ENCODE measurements at regions not wholly inside any gene's neighbourhood (a gene's known extent, or its start where the extent isn't known, plus 50 kb on each side); places are given as distances from the start of the nearest gene placed in this dataset.
A peak's percentile ranks its signal among the peaks of the same experiment; 100 is the strongest.
"Not testable (repeated sequence)": the region's sequence is repeated elsewhere in the genome, so short reads cannot be mapped to it uniquely, and the experiment has no call there.

- DNase-seq (ENCODE audit: low read depth in 2 of 2), result no peak
Measured at GRCh38 chr18:1541478-1541877, 636.8 kb downstream of the ADCYAP1 start.

DNA sequence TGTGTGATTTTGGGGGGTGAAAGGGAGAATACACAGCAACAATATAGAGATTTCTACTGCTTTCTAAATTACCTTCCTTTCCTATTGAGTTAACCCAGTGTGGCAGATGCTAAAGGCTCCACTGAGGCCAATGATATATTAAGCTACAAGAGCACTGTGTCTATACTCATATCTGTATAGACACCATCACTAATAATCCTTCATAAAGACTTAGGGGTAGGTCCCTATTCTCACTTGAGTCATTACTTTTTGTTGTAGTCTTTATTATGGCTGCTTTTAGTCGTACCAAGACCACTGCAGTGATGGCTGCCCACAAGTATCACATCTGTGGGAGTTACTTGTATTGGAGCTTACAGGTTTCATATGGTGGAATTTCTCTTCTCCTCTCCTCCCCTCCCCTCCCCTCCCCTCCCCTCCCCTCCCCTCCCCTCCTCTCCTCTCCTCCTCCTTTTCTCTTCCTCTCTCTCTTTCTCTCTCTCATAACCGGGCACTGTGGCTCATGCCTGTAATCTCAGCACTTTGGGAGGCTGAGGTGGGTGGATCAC is 637.6 kb downstream of the ADCYAP1 start:
- DNase-seq (ENCODE audit: low read depth in 2 of 2), result no peak

- DNase-seq (ENCODE audit: low read depth in 2 of 2), result no peak
Measured at GRCh38 chr18:1544016-1544415, 639.3 kb downstream of the ADCYAP1 start.

- not testable (repeated sequence) for DNase-seq (ENCODE audit: low read depth in 2 of 2)
Measured at GRCh38 chr18:1557711-1558110, 653.0 kb downstream of the ADCYAP1 start.

- DNase-seq (ENCODE audit: low read depth in 2 of 2), result no peak
Measured at GRCh38 chr18:1559563-1559962, 654.9 kb downstream of the ADCYAP1 start.

- DNase-seq (ENCODE audit: low read depth in 2 of 2), result no peak
Measured at GRCh38 chr18:1564793-1565192, 660.1 kb downstream of the ADCYAP1 start.

GRCh38 chr18:1571206-1571605 is 666.5 kb downstream of the ADCYAP1 start:
- no peak for DNase-seq (ENCODE audit: low read depth in 2 of 2)

- DNase-seq (ENCODE audit: low read depth in 2 of 2), result no peak
Measured at GRCh38 chr18:1573732-1574131, 669.1 kb downstream of the ADCYAP1 start.

DNA sequence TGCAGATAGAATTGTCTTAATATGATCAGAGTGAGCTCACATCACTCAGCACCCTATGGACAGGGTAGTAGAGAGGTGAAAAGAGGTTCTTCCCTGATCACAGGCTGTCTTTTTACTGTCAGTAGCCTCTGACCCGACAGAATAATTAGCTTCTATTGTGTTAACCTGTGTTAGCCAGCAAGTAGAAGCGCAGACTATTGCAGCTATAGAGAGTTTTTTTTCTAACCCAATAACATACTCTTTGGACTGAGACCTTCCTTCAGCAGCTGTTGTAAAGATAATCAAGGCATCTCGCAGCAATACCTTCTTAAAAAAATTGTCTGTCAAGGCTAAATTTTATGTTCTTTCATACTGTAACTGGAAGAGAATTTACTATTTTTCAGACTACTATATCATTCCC is 670.4 kb downstream of the ADCYAP1 start:
- no peak for DNase-seq (ENCODE audit: low read depth in 2 of 2)

- no peak for DNase-seq (ENCODE audit: low read depth in 2 of 2)
Measured at GRCh38 chr18:1578505-1578904, 673.8 kb downstream of the ADCYAP1 start.

- no peak for DNase-seq (ENCODE audit: low read depth in 2 of 2)
Measured at GRCh38 chr18:1581581-1581980, 676.9 kb downstream of the ADCYAP1 start.

DNA sequence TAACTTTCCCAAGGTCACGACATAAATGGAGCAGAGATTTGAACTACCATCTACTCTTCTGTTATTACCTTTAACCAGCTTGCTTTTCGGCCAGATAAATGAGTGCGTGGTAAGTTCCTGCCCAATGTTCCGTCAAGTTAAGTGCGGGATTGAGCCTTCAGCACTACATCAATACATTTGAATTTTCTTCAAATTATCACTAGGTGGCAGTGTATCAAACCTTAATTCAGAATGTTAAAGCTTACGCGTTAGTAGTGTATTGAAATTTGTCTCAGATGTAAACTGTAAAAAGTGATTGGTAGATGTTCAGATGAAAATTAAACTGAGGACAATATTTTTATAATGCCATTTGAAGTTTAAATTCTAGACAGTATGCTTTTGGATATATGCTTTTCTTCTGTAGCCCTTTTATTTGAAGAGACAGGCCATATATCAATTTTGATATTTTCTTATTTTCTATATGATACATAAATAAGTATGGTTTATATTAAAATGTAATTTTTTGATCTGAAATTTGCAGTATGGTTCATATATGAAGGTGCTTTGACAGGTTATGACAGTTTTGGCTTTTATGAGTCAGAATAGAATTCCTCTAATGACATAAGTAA is 681.3 kb downstream of the ADCYAP1 start:
- peak; percentile 32 to 35 for DNase-seq (ENCODE audit: low read depth in 2 of 2)

DNA sequence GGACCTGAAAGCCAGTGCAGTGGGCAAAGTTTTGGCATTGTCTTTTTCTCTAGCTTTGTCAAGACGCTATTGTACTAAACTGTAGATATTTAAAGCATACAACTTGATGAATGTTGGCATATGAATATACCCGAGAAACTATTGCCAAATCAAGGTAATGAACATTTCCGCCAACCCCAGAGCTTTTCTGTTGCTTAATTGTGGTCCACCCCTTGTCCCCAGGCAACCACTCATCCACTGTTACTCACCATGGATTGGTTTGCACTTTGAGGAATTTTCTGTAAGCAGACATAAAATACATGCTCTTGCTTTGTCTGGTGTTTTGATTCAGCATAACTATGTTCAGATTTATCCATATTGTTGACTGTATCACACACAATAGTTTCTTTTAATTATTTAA is 688.4 kb downstream of the ADCYAP1 start:
- DNase-seq (ENCODE audit: low read depth in 2 of 2), result no peak

DNA sequence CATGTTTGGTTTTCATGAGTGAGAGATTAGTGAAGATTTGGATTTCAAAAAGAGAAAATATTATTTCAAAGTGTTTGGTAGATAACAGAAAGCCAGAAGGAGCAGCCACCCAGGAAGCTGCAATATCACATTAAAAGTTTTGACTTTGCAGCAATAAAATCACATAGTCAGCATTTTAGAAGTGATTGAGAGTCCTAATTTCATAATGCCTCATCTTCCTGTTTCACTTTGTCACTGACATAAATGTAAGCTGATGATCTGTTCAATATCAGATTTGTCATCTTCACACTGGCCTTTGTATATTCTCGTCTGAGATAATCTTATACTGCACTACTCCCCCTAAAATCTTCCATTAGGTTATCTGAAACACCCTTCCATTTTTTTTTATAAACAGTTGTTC is 690.5 kb downstream of the ADCYAP1 start:
- no peak for DNase-seq (ENCODE audit: low read depth in 2 of 2)

DNA sequence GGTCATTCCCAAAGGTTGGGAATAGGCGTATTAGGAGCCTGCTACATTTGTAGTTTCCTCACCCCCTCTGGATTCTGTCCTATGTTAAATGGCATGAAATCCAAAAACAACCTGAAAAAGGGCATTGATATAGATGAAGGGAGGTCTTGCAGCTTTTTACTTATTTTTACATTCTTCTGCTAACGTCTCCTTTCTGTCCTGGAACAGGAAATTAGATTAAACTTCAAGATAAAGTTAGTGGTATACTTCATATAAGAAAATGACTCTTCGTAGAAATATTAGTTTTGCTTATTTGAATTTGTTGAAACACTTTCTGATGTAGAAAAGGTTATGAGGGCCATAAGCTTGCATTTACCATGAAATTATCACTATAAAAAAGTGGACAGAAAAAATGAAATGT is 694.5 kb downstream of the ADCYAP1 start:
- no peak for DNase-seq (ENCODE audit: low read depth in 2 of 2)

GRCh38 chr18:1604751-1605150 is 700.1 kb downstream of the ADCYAP1 start:
- no peak for DNase-seq (ENCODE audit: low read depth in 2 of 2)

- no peak for DNase-seq (ENCODE audit: low read depth in 2 of 2)
Measured at GRCh38 chr18:1618364-1618763, 713.7 kb downstream of the ADCYAP1 start.

GRCh38 chr18:1619507-1619906 is 714.8 kb downstream of the ADCYAP1 start:
- DNase-seq (ENCODE audit: low read depth in 2 of 2), result no peak

GRCh38 chr18:1624612-1625011 is 719.9 kb downstream of the ADCYAP1 start:
- no peak for DNase-seq (ENCODE audit: low read depth in 2 of 2)

GRCh38 chr18:1627494-1627893 is 722.8 kb downstream of the ADCYAP1 start:
- DNase-seq (ENCODE audit: low read depth in 2 of 2), result no peak

DNA sequence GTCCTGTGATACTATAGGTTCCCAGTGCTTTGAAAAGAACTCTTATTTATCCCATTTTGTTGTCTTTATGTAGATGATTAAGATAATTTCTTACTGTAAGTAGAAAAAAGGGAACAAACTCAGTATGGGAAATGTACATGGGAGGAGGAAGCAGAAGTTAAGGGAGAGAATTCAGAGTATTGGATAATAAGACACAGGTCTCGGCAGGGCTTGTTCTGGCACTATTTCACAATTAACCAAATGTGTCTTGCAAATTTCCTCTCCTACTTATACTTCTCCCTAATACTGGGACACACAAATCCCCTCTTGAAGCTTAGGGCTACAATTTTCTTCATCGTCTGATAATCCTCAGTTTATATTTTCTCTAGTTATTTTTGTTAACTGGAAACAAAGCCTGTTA is 744.0 kb downstream of the ADCYAP1 start:
- DNase-seq (ENCODE audit: low read depth in 2 of 2), result no peak

DNA sequence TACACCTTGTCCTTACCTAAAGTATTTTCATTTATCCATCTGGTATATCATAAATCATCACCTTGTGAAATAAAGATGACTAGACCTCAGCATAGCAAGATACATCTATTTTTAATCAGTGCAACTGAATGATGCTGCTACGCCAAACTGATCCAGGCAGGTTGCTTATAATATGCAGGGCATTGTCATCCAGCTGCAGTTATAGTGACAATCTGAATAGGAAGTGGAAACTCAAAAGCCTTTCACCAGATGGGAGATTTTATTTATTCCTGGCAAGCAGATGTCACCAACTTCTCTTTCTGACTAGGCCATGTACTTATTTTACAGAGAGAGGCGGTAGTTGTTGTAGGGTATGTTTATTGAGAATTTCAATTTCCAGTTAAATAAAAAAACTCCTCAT is 747.3 kb downstream of the ADCYAP1 start:
- DNase-seq (ENCODE audit: low read depth in 2 of 2), result no peak

GRCh38 chr18:1653873-1654272 is 749.2 kb downstream of the ADCYAP1 start:
- no peak for DNase-seq (ENCODE audit: low read depth in 2 of 2)

DNA sequence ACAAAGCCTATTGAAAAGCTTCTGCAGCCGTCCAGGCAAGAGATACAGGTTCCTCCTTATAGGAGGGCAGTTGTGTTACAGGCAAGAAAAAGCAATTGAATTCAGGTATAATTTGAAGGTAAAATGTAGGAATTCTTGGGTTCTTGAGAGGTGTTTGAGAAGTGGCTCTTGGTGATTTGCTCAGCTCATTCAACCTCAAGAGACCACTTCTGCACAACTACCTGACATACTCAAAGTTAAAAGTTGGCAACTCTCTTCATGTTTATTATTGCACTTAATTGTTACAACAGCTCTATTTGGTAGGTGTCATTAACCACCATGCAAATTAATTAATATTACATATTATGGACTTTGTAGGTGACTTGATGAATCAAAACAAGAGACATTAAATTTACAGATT is 753.2 kb downstream of the ADCYAP1 start:
- DNase-seq (ENCODE audit: low read depth in 2 of 2), result no peak

Measured in dermis microvascular lymphatic vessel endothelial cell (primary cell).